KG1 (cell line): ENCODE measurements at regions not wholly inside any gene's neighbourhood (a gene's known extent, or its start where the extent isn't known, plus 50 kb on each side); places are given as distances from the start of the nearest gene placed in this dataset.
"Not testable (repeated sequence)": the region's sequence is repeated elsewhere in the genome, so short reads cannot be mapped to it uniquely, and the experiment has no call there.

Experiments
- DNase-seq: peaks from one replicate; lab custom pipeline; 2025; lab: John Stamatoyannopoulos, UW

DNA sequence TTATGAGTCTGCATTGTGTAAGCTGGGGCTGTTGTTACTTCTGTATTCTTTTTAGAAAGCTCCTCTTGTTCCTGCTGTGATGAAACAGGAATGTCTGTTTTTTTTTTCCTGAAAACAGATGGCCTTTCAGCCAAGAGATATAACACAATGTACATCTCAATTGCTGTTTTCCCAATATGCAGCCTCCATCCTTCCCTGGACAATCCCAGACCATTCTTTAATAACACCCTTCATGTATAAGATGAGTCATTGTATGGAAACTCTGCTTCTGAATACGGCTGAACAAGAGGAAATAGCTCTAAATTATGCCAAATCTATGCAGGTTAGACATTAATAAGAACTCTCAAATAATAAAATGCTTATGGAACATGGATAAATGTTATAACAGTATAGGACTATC lies 60.2 kb upstream of the LRRC4C start:
- no peak for DNase-seq

- no peak for DNase-seq
Observed at GRCh38 chr11:41522391-41522790, 62.9 kb upstream of the LRRC4C start.

DNA sequence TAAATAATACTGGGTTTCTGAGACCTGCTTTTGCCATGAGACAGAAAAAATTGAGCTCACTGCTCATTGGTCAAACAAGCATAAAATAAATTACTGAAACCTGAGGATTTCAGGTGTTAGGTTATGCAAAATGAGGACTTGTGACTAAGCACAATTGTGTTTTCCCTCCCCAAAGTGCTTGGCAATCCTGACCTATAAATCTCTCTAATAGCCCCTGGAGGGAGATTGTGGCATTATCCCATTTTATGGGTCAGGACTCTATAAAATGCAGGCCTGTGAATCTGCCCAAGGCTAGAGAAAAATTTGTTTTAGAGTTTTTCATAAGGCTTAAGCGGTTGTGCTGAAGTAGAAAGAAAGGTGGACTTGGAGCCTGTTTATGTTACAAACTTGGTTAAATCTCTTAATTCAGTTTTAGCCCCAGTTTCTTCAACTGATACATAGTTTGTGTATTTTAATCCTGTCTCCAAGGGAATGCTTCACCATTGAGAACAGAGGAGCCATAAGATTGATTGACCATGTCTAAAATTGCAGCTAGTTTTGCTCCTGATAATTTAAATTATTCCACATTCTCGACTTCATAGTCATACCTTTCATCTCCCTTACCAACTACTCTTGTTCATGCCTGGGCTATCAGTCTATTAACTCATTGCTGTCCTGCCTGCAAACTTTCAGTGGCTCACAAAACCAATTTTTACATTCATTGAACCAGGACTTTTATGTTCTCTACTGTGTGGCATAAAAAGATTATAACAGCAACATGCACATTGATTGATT lies 63.6 kb upstream of the LRRC4C start:
- DNase-seq = no peak

DNA sequence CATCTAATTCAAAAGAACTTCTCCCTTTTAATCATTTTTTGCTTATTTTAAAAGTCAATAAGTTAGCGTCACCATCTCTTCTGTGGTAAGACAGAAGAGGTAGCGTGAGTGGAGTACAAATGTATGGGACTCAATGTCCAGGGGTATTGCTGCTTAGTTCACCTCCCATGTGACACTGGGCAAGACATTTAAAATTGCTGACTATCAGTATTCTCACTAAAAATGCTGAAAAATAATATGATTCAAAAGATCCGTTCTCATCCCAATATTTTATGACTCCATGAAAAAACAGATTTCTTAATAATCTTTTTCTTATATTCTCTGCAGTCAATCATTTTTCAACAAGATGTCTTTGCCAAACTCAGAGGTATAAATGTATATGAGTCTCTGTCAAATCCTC lies 68.1 kb upstream of the LRRC4C start:
- DNase-seq = no peak

GRCh38 chr11:41532413-41532812 lies 73.0 kb upstream of the LRRC4C start:
- DNase-seq = no peak

DNA sequence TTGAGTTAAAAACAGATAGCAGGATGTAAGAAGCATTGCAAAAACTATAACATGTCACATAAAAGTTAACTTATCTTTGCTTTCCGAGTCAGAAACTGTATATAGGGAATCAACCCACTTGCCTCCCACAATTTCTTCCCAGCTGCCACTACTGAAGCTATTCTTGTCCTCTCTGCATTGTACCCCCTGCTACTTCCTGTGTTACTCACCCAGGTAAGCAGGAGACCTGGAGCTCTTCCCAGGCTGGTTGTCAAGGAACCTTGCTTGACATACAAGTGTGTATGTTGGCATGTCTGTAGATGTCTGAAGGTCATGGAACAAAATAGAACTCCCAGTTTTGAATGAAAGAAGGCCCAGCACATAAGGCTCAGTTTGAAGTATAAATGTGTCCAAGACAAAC lies 74.3 kb upstream of the LRRC4C start:
- no peak for DNase-seq

- no peak for DNase-seq
Observed at GRCh38 chr11:41534391-41534790, 74.9 kb upstream of the LRRC4C start.

GRCh38 chr11:41534861-41535260 lies 75.4 kb upstream of the LRRC4C start:
- DNase-seq = no peak

GRCh38 chr11:41536021-41536568 lies 76.6 kb upstream of the LRRC4C start:
- no peak for DNase-seq

DNA sequence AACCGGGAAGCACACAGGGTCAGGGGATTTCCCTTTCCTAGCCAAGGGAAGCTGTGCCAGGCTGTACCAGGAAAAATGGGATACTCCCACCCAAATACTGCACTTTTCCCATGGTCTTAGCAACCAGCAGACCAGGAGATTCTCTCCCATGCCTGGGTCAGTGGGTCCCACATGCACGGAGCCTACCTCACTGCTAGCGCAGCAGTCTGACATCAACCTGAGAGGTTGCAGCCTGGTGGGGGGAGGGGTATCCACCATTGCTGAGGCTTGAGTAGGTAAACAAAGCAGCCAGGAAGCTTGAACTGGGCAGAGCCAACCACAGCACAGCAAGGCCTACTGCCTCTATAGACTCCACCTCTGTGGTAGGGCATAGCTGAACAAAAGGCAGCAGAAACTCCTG lies 85.5 kb upstream of the LRRC4C start:
- DNase-seq = not testable (repeated sequence)

DNA sequence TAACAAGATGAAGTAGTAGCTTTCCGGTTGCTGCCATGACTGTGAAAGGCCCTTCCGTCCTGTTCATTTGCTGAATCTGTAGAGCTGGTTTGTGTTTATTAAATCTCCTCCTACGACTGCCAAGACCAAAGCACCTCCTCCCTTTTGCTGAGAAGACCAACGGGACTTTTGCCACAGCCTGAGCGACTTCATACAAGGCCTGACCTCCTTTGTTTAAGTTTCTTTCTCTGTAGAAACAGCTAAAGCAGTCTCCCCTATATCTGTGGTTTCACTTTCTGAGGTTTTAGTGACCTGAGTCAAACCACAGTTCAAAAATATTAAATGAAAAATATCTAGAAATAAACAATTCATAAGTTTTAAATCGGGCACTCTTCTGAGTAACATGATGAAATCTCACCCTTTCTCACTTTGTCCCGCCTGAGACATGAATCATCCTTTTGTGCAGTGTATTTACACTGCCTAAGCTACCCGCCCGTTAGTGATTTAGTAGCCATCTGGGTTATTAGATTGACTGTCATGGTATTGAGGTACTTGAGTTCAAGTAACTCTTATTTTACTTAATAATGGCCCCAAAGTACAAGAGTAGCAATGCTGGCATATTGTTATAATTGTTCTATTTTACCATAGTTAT lies 119.1 kb upstream of the LRRC4C start:
- DNase-seq = no peak

GRCh38 chr11:41579546-41579945 lies 120.1 kb upstream of the LRRC4C start:
- DNase-seq = no peak

- no peak for DNase-seq
Observed at GRCh38 chr11:41609511-41609910, 150.1 kb upstream of the LRRC4C start.

- DNase-seq = no peak
Observed at GRCh38 chr11:41612415-41612814, 153.0 kb upstream of the LRRC4C start.

DNA sequence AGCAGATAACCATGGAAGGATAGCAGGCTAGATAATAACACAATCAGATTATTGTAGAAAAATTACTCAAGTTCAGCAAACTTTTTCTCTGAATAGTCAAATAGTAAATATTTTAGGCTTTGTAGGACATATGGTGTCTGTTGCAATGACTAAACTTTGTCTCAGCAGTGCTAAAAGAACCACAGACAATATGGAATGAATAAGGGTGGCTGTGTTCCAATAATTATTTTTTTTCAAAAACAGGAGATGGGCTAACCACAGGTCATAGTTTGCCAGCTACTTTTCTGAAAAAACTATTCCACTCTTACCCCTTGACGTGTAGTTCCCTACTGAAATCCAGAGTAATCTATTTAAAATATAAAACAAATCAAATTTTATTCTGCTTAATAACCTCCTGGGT lies 153.9 kb upstream of the LRRC4C start:
- DNase-seq = no peak

DNA sequence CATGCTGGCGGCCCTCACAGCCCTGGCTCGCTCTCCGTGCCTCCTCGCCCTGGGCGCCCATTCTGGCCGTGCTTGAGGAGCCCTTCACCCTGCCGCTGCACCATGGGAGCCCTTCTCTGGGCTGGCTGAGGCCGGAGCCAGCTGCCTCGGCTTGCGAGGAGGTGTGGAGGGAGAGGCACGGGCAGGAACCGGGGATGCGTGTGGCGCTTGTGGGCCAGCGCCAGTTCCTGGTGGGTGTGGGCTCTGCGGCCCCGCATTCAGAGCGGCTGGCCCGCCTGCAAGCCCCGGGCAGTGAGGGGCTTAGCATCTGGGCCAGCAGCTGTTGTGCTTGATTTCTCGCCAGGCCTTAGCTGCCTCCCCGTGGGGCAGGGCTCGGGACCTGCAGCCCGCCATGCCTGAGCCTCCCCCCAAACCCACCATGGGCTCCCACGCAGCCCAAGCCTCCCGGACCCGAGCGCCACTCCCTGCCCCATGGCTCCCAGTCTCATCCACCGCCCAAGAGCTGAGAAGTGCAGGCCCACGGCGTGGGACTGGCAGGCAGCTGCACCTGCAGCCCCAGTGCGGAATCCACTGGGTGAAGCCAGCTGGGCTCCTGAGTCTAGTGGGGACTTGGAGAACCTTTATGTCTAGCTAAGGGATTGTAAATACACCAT lies 163.4 kb upstream of the LRRC4C start:
- no peak for DNase-seq

DNA sequence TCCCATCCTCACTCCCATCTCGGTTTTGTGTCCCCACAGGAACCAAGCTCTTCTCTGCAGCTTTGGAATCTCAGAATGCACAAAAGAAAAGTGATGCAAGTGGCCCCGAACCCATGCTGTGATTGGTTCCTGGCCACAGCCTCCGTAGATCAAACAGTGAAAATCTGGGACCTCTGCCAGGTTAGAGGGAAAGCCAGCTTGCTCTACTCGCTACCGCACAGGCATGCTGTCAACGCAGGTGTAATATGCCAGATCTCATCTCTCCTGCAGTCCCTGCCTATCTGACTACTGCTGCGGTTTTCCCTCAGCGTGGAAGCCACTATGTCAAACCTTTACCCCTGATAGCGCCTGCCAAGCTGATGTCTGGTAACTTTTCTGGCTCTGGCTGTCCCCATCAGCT lies 200.5 kb upstream of the LRRC4C start:
- DNase-seq = no peak

DNA sequence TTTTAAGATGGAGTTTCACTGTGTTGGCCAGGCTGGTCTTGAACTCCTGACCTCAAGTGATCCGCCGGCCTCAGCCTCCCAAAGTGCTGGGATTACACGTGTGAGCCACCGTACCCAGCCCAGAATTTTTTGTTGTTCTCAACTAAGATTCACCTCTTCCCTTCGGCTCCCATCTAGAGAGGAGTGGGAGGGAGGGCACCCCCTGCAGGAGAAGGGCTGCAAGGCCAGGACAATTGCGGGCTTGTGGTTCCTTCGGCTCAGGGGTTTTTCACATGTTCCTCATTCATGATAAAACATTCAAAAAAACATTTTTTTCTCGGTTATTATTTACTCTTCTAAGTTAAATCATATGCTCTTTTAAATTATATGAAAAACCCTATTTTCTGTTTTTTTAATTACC lies 201.1 kb upstream of the LRRC4C start:
- DNase-seq = no peak

- no peak for DNase-seq
Observed at GRCh38 chr11:41665441-41666360, 206.2 kb upstream of the LRRC4C start.

DNA sequence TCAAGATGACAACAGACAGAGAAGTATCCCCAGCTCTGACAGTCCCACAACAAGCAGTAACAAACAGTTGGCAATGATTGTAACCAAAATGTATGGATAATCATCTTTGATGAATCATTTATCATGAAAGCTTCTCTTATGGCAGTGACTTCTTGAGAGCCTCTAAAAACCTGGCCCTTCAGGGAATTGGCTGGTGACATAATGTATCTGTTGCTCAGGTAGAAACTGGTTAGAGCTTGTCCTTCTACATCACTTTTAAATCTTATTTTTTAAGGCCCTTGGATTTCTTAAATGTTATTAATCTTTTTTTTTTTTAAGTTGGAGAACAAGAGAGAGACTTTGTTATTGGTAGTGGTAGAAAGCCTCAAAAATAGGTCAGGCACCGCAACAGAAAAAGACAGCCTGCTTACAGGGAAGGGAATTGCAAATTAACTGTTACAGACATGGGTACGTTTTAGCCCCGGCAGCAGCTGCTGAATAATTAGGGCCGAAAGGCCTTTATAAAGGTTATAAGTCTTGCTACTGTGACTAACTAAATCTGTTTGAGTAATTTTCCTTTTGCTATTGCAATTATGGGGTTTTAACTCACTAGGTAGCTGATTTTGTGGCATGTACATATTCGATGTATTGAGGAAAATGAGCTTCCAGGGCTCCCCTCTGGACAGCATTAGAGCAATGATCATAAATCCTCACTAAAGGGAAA lies 207.7 kb upstream of the LRRC4C start:
- DNase-seq = no peak

DNA sequence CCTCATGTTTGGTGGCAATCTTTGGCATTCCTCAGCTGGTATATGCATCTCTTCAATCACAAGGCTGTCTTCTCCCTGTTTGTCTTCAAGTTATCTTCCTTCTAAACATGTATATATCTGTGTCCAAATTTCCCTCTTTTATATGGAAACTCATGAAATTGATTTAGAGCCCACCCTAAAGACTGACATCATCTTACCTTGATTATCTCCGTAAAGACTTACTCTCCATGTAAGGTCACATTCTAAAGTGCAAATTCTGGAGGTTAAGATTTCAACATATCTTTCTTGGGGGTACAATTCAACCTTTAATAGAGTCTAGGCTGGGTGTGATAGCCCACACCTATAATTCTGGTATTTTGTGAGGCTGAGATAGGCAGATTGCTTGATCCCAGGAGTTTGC lies 215.8 kb upstream of the LRRC4C start:
- DNase-seq = no peak
